ENCODE measurements at regions not wholly inside any gene's neighbourhood (a gene's known extent, or its start where the extent isn't known, plus 50 kb on each side); places are given as distances from the start of the nearest gene placed in this dataset.

- no peak for DNase-seq (ENCODE audit: low spot score)
Observed at GRCh38 chr6:138577151-138577915, 78.0 kb upstream of the NHSL1 start.

- DNase-seq (ENCODE audit: low spot score) = no peak
Observed at GRCh38 chr6:138580040-138580439, 80.7 kb upstream of the NHSL1 start.

GRCh38 chr6:138580801-138581200 lies 81.5 kb upstream of the NHSL1 start:
- no peak for DNase-seq (ENCODE audit: low spot score)

- DNase-seq (ENCODE audit: low spot score) = no peak
Observed at GRCh38 chr6:138582573-138582972, 83.3 kb upstream of the NHSL1 start.

- DNase-seq (ENCODE audit: low spot score) = no peak
Observed at GRCh38 chr6:138586638-138587037, 87.3 kb upstream of the NHSL1 start.

GRCh38 chr6:138588805-138589434 lies 89.6 kb upstream of the NHSL1 start:
- peak; percentile 85 for DNase-seq (ENCODE audit: low spot score)

- DNase-seq (ENCODE audit: low spot score) = peak; percentile 80
Observed at GRCh38 chr6:138590796-138591709, 91.8 kb upstream of the NHSL1 start.

- DNase-seq (ENCODE audit: low spot score) = no peak
Observed at GRCh38 chr6:138592749-138593123, 93.4 kb upstream of the NHSL1 start.

GRCh38 chr6:138593124-138593877 lies 94.0 kb upstream of the NHSL1 start:
- peak; percentile 88 for DNase-seq (ENCODE audit: low spot score)

GRCh38 chr6:138593909-138594757 lies 94.8 kb upstream of the NHSL1 start:
- DNase-seq (ENCODE audit: low spot score) = no peak

GRCh38 chr6:138594758-138595140 lies 95.5 kb upstream of the NHSL1 start:
- DNase-seq (ENCODE audit: low spot score) = no peak

GRCh38 chr6:138596126-138596525 lies 96.8 kb upstream of the NHSL1 start:
- no peak for DNase-seq (ENCODE audit: low spot score)

GRCh38 chr6:138596591-138596990 lies 97.3 kb upstream of the NHSL1 start:
- DNase-seq (ENCODE audit: low spot score) = no peak

GRCh38 chr6:138597336-138597735 lies 98.0 kb upstream of the NHSL1 start:
- no peak for DNase-seq (ENCODE audit: low spot score)

- no peak for DNase-seq (ENCODE audit: low spot score)
Observed at GRCh38 chr6:138598562-138599173, 99.4 kb upstream of the NHSL1 start.

GRCh38 chr6:138600261-138600660 lies 101.0 kb upstream of the NHSL1 start:
- DNase-seq (ENCODE audit: low spot score) = no peak

- peak; percentile 41 for DNase-seq (ENCODE audit: low spot score)
Observed at GRCh38 chr6:138600726-138601125, 101.4 kb upstream of the NHSL1 start.

- DNase-seq (ENCODE audit: low spot score) = no peak
Observed at GRCh38 chr6:138601128-138601527, 101.8 kb upstream of the NHSL1 start.

GRCh38 chr6:138605958-138606357 lies 106.7 kb upstream of the NHSL1 start:
- DNase-seq (ENCODE audit: low spot score) = no peak

Measured in AG20443 (cell line).